ENCODE measurements at regions not wholly inside any gene's neighbourhood (a gene's known extent, or its start where the extent isn't known, plus 50 kb on each side); places are given as distances from the start of the nearest gene placed in this dataset.

GRCh38 chr5:30030101-30030500 lies 1163.4 kb upstream of the CDH6 start:
- TF ChIP-seq CTCF (IDR thresholded peaks at IDR 0.05) = no peak
- no peak for TF ChIP-seq POLR2AphosphoS5 (IDR thresholded peaks at IDR 0.05)
- TF ChIP-seq POLR2A (IDR thresholded peaks at IDR 0.05) = no peak
